ENCODE measurements at regions not wholly inside any gene's neighbourhood (a gene's known extent, or its start where the extent isn't known, plus 50 kb on each side); places are given as distances from the start of the nearest gene placed in this dataset.

DNA sequence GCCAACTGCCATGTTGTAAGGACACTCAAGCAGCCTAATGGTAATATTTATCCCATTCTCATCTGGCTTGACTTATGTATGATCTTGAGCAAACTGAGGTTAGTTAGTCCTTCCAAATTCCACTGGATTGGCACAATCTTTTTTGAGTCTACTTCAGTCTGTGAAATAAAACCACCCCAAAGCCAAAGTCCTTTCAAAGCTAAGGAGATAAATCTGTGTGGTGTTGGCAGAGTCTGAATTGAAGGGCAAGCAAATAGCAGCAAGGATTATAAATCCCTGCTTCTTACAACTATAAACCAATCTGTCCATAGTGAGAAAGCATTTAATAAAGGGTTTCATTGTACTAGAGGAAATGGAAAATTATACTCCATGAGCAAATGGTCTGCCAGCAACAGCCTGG, 233.9 kb upstream of the GLRA2 start:
- ChIA-PET POLR2A (no interaction called here), CTCF (no interaction called here)
- TF ChIP-seq PKNOX1 (IDR thresholded peaks at IDR 0.05) = no peak
- TF ChIP-seq ELF4 (IDR thresholded peaks at IDR 0.05) = no peak
- TF ChIP-seq BHLHE40 (IDR thresholded peaks at IDR 0.05; ENCODE audit: borderline replicate concordance) = no peak
- TF ChIP-seq CTBP1 (IDR thresholded peaks at IDR 0.05; ENCODE audit: borderline replicate concordance) = no peak
- TF ChIP-seq SUZ12 (IDR thresholded peaks at IDR 0.05) = no peak
- TF ChIP-seq FOXM1 (IDR thresholded peaks at IDR 0.05; ENCODE audit: borderline replicate concordance) = no peak
- no peak for TF ChIP-seq ZNF384 (IDR thresholded peaks at IDR 0.05)
- TF ChIP-seq LEF1 (IDR thresholded peaks at IDR 0.05; ENCODE audit: borderline replicate concordance) = no peak
- DNase-seq (ENCODE audit: extremely low spot score) = no peak

GRCh38 chrX:14291666-14292500, 237.5 kb upstream of the GLRA2 start:
- no peak for TF ChIP-seq ELF4 (IDR thresholded peaks at IDR 0.05)
- TF ChIP-seq ARNT (IDR thresholded peaks at IDR 0.05) = no peak
- CTCF ChIA-PET = no interaction called here
- POLR2A ChIA-PET = no interaction called here
- DNase-seq (ENCODE audit: extremely low spot score) = no peak

DNA sequence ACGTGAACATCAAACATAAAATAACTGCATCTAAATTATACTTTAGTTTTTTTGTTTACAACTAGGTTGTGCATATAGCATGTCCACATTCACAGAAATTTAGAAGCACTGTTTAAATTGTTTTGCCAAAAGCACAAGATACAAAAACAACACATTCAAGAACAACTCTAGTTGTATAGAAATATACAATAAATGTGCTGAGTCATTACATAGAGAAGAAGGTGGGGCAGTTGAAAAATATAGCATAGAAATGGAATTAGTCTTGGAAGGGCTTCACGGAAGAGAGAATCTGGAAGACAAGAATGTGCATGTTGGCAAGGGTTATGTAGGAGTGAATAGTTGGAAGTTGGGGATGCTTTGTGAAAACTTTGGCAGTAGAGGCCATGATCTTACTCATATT, 239.0 kb upstream of the GLRA2 start:
- POLR2A ChIA-PET = no interaction called here
- CTCF ChIA-PET = no interaction called here
- TF ChIP-seq ZNF384 (IDR thresholded peaks at IDR 0.05) = no peak
- TF ChIP-seq BHLHE40 (IDR thresholded peaks at IDR 0.05; ENCODE audit: borderline replicate concordance) = no peak
- no peak for DNase-seq (ENCODE audit: extremely low spot score)

DNA sequence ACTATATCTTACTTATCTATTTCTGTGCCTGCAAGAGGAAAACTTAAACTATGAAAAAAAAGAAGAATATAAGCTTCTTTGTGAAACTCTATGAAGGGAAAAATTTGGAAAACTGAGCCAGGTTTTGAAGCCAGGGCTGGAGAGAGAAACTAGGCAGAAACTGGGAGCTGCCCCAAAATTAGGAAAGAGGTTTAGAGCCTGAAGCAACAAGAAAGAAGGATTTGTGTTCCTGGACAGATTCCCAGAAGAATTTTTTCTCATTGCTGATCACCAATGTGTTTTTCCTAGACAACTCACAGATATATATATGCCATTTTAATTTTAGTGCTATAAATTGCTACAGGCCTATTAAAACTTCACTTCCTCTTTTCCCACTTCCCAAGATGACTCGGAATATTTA, 245.0 kb upstream of the GEMIN8 start:
- POLR2A ChIA-PET = no interaction called here
- DNase-seq (ENCODE audit: extremely low spot score) = no peak
- CTCF ChIA-PET = no interaction called here
- TF ChIP-seq HDGF (IDR thresholded peaks at IDR 0.05; ENCODE audit: borderline replicate concordance) (no peak), LEF1 (IDR thresholded peaks at IDR 0.05; ENCODE audit: borderline replicate concordance) (no peak), SP1 (IDR thresholded peaks at IDR 0.05) (no peak), FOXK2 (IDR thresholded peaks at IDR 0.05) (no peak), FOXM1 (IDR thresholded peaks at IDR 0.05; ENCODE audit: borderline replicate concordance) (no peak), L3MBTL2 (conservative IDR thresholded peaks at IDR 0.05) (no peak), FOXA1 (IDR thresholded peaks at IDR 0.05) (no peak), PKNOX1 (IDR thresholded peaks at IDR 0.05) (no peak), NFRKB (IDR thresholded peaks at IDR 0.05) (no peak), ARNT (IDR thresholded peaks at IDR 0.05) (no peak), BHLHE40 (IDR thresholded peaks at IDR 0.05; ENCODE audit: borderline replicate concordance) (no peak), CTBP1 (IDR thresholded peaks at IDR 0.05; ENCODE audit: borderline replicate concordance) (no peak), ZNF384 (IDR thresholded peaks at IDR 0.05) (no peak), SUZ12 (IDR thresholded peaks at IDR 0.05) (no peak), ELF4 (IDR thresholded peaks at IDR 0.05) (no peak), TARDBP (IDR thresholded peaks at IDR 0.05) (no peak)

- no peak for TF ChIP-seq SP1 (IDR thresholded peaks at IDR 0.05)
- no peak for TF ChIP-seq ARNT (IDR thresholded peaks at IDR 0.05)
- no peak for TF ChIP-seq FOXM1 (IDR thresholded peaks at IDR 0.05; ENCODE audit: borderline replicate concordance)
- no peak for TF ChIP-seq TARDBP (IDR thresholded peaks at IDR 0.05)
- no peak for TF ChIP-seq LEF1 (IDR thresholded peaks at IDR 0.05; ENCODE audit: borderline replicate concordance)
- TF ChIP-seq FOXK2 (IDR thresholded peaks at IDR 0.05) = no peak
- no peak for TF ChIP-seq ELF4 (IDR thresholded peaks at IDR 0.05)
- TF ChIP-seq CTBP1 (IDR thresholded peaks at IDR 0.05; ENCODE audit: borderline replicate concordance) = no peak
- TF ChIP-seq HDGF (IDR thresholded peaks at IDR 0.05; ENCODE audit: borderline replicate concordance) = no peak
- no peak for TF ChIP-seq ZNF384 (IDR thresholded peaks at IDR 0.05)
- no peak for TF ChIP-seq FOXA1 (IDR thresholded peaks at IDR 0.05)
- TF ChIP-seq L3MBTL2 (conservative IDR thresholded peaks at IDR 0.05) = no peak
- TF ChIP-seq NFRKB (IDR thresholded peaks at IDR 0.05) = no peak
- TF ChIP-seq SUZ12 (IDR thresholded peaks at IDR 0.05) = no peak
- CTCF ChIA-PET = no interaction called here
Observed at GRCh38 chrX:14267216-14267615, 237.5 kb upstream of the GEMIN8 start.

GRCh38 chrX:14266705-14267104, 237.0 kb upstream of the GEMIN8 start:
- no peak for DNase-seq (ENCODE audit: extremely low spot score)
- POLR2A ChIA-PET = no interaction called here
- TF ChIP-seq HDGF (IDR thresholded peaks at IDR 0.05; ENCODE audit: borderline replicate concordance) (no peak), NFRKB (IDR thresholded peaks at IDR 0.05) (no peak), FOXM1 (IDR thresholded peaks at IDR 0.05; ENCODE audit: borderline replicate concordance) (no peak), ARNT (IDR thresholded peaks at IDR 0.05) (no peak), TARDBP (IDR thresholded peaks at IDR 0.05) (no peak), LEF1 (IDR thresholded peaks at IDR 0.05; ENCODE audit: borderline replicate concordance) (no peak), BHLHE40 (IDR thresholded peaks at IDR 0.05; ENCODE audit: borderline replicate concordance) (no peak), L3MBTL2 (conservative IDR thresholded peaks at IDR 0.05) (no peak), FOXK2 (IDR thresholded peaks at IDR 0.05) (no peak), SUZ12 (IDR thresholded peaks at IDR 0.05) (no peak), ZNF384 (IDR thresholded peaks at IDR 0.05) (no peak), SP1 (IDR thresholded peaks at IDR 0.05) (no peak), CTBP1 (IDR thresholded peaks at IDR 0.05; ENCODE audit: borderline replicate concordance) (no peak), ELF4 (IDR thresholded peaks at IDR 0.05) (no peak), FOXA1 (IDR thresholded peaks at IDR 0.05) (no peak), PKNOX1 (IDR thresholded peaks at IDR 0.05) (no peak)
- CTCF ChIA-PET = no interaction called here

More at GRCh38 chrX:14267216-14267615, 237.5 kb upstream of the GEMIN8 start:
- DNase-seq (ENCODE audit: extremely low spot score) = no peak
- POLR2A ChIA-PET = no interaction called here
